Endothelial cell of umbilical vein (primary cell): ENCODE measurements at regions not wholly inside any gene's neighbourhood (a gene's known extent, or its start where the extent isn't known, plus 50 kb on each side); places are given as distances from the start of the nearest gene placed in this dataset.
"Not testable (repeated sequence)": the region's sequence is repeated elsewhere in the genome, so short reads cannot be mapped to it uniquely, and the experiment has no call there.

ENCODE experiments used
- BruUV-seq: library from RNA; stranded (reverse); fragments of 400-500 nt; replicated peaks from 2 replicates; lab custom pipeline; 2021; lab: Mats Ljungman, UMichigan
- CTCF ChIA-PET: fragments of 300-600, 350-600 bp; sonication (Branson Sonifier 250); formaldehyde crosslinking; loops from one replicate; lab custom pipeline; 2021; ENCODE audit warnings: antibody characterized with exemption, inconsistent platforms; lab: Charles Lee
- POLR2A ChIA-PET: fragments of 300-600, 350-600 bp; sonication (Branson Sonifier 250); formaldehyde crosslinking; loops from one replicate; lab custom pipeline; 2021; ENCODE audit warnings: antibody characterized with exemption, inconsistent platforms; lab: Charles Lee
- DNase-seq: peaks from one replicate; pipeline ENCODE4 v3.0.0-alpha.2; 2011; ENCODE audit warnings: low read depth, low spot score
- FAIRE-seq: peaks from 2 replicates; lab custom pipeline; 2011; peaks lifted over from hg19 to GRCh38; lab: Jason Lieb, UNC
- H2AFZ ChIP-seq: 2 replicates; pipeline ENCODE4 v1.6.0; 2012; ENCODE audit warnings: low read depth, low read length, control low read depth, inconsistent platforms
- H3K27ac ChIP-seq: 2 replicates; pipeline ENCODE4 v1.5.1; 2011; ENCODE audit warnings: low read depth, mild to moderate bottlenecking, control low read depth, low read length, moderate library complexity; ENCODE audit not compliant: insufficient read depth
- H3K27me3 ChIP-seq, 2 experiments: 2 replicates each; pipeline versions ENCODE4 v1.6.0 to v1.6.1; 2011; ENCODE audit warnings: low read length in 2 of 2, mixed read lengths in 1 of 2; ENCODE audit not compliant: control insufficient read depth in 2 of 2, insufficient read depth in 2 of 2
- H3K36me3 ChIP-seq, 2 experiments: 2 replicates in 1 of 2; 3 replicates in 1 of 2; pipeline ENCODE4 v1.5.1; 2011; ENCODE audit warnings: low read length in 2 of 2, mild to moderate bottlenecking in 1 of 2, moderate library complexity in 1 of 2; ENCODE audit not compliant: control insufficient read depth in 2 of 2, insufficient read depth in 2 of 2; ENCODE audit errors: extremely low read depth in 1 of 2
- H3K4me1 ChIP-seq: 3 replicates; pipeline ENCODE4 v1.5.1; 2011; ENCODE audit warnings: mild to moderate bottlenecking, low read length; ENCODE audit not compliant: control insufficient read depth, insufficient read depth; ENCODE audit errors: extremely low read depth
- H3K4me2 ChIP-seq: 2 replicates; pipeline ENCODE4 v1.6.1; 2011; ENCODE audit warnings: low read length, control low read depth, mixed read lengths; ENCODE audit not compliant: insufficient read depth
- H3K4me3 ChIP-seq, 3 experiments: fragments of 200-600 bp in 1 of 3; sonication (generic), shearing (Covaris generic) in 1 of 3; replicated peaks in 1 of 3; 2 replicates each; pipeline ENCODE4 v1.5.1; 2011 to 2016; ENCODE audit warnings: control low read depth in 3 of 3, low read length in 3 of 3, mild to moderate bottlenecking in 2 of 3, inconsistent platforms in 1 of 3, low read depth in 1 of 3, moderate library complexity in 1 of 3; ENCODE audit not compliant: insufficient read depth in 1 of 3
- H3K79me2 ChIP-seq: 2 replicates; pipeline ENCODE4 v1.6.0; 2012; ENCODE audit warnings: low read length, inconsistent platforms; ENCODE audit not compliant: control insufficient read depth, insufficient read depth
- H3K9ac ChIP-seq: replicated peaks from 2 replicates; pipeline ENCODE3; 2011; ENCODE audit warnings: low read length, control low read depth; ENCODE audit not compliant: insufficient read depth; ENCODE audit errors: extremely low read depth
- H3K9me1 ChIP-seq: replicated peaks from 3 replicates; pipeline ENCODE4 v1.6.0; 2011; ENCODE audit warnings: mild to moderate bottlenecking, low read length; ENCODE audit not compliant: control insufficient read depth, insufficient read depth; ENCODE audit errors: extremely low read depth
- H3K9me3 ChIP-seq: replicated peaks from 2 replicates; pipeline ENCODE4 v1.5.1; 2012; ENCODE audit warnings: low read length, inconsistent platforms; ENCODE audit not compliant: control insufficient read depth, insufficient read depth
- H4K20me1 ChIP-seq: replicated peaks from 2 replicates; pipeline ENCODE3; 2011; ENCODE audit warnings: mild to moderate bottlenecking, low read length; ENCODE audit not compliant: control insufficient read depth, insufficient read depth; ENCODE audit errors: extremely low read depth
- CTCF ChIP-seq, 2 donors: IDR thresholded peaks; 1 replicate in 1 of 2; 2 replicates in 1 of 2; pipeline ENCODE4 v1.5.1; 2011; ENCODE audit warnings: low read length in 2 of 2, mild to moderate bottlenecking in 2 of 2, moderate library complexity in 2 of 2, control low read depth in 1 of 2, inconsistent platforms in 1 of 2, low read depth in 1 of 2; ENCODE audit not compliant: insufficient read depth in 1 of 2; ENCODE audit errors: extremely low read depth in 1 of 2
- EZH2 ChIP-seq: IDR thresholded peaks from 2 replicates; pipeline ENCODE4 v1.6.1; 2012; ENCODE audit warnings: borderline replicate concordance, low read depth, mild to moderate bottlenecking, moderate library complexity, low read length, inconsistent platforms; ENCODE audit not compliant: severe bottlenecking
- JUN ChIP-seq: IDR thresholded peaks from 2 replicates; pipeline ENCODE4 v1.6.1; 2011; ENCODE audit warnings: borderline replicate concordance, low read depth; ENCODE audit not compliant: insufficient read length, insufficient read depth
- MAX ChIP-seq: IDR thresholded peaks from 2 replicates; pipeline ENCODE4 v1.6.1; 2011; ENCODE audit not compliant: insufficient read depth, insufficient read length
- POLR2AphosphoS5 ChIP-seq: IDR thresholded peaks from 2 replicates; pipeline ENCODE4 v1.6.1; 2012; ENCODE audit warnings: low read depth, mild to moderate bottlenecking, control low read depth, low read length, moderate library complexity; ENCODE audit not compliant: insufficient read depth
- dilution Hi-C: fragments of 300-500 bp; cut with MboI; formaldehyde crosslinking; loops from one replicate; pipeline ENCODE4 v1.15.0; 2019; ENCODE audit warnings: low sequenced_read_pairs; ENCODE audit not compliant: extremely low pct_ligation_motif_present
- intact Hi-C: fragments of 100-400 bp; cut with micrococcal nuclease; formaldehyde crosslinking; loops from one replicate; pipeline ENCODE4 v1.10.0; 2022

GRCh38 chrX:889966-890651, 259.5 kb downstream of the SHOX start:
- no peak for FAIRE-seq
- Histone ChIP-seq H3K4me3 (no peak overlapping the region), H3K4me1 (no peaks in the 10 kb centered on the region), H2AFZ (no peak overlapping the region), H3K9ac (no peak overlapping the region), H3K9me3 (peaks cover 5% of the 10 kb centered on the region), H4K20me1 (no peaks in the 10 kb centered on the region), H3K27ac (no peak overlapping the region), H3K9me1 (no peaks in the 10 kb centered on the region), H3K4me2 (no peak overlapping the region), H3K27me3 (no peaks in the 10 kb centered on the region), H3K79me2 (no peaks in the 10 kb centered on the region), H3K36me3 (no peaks in the 10 kb centered on the region)
- ChIA-PET POLR2A (no interaction called here), CTCF (no interaction called here)
- dilution Hi-C loops (no loop called here), intact Hi-C loops (no loop called here)
- BruUV-seq, result no TSS peak
- TF ChIP-seq MAX, result no peak
- TF ChIP-seq EZH2, result no peak
- no peak for TF ChIP-seq POLR2AphosphoS5
- TF ChIP-seq JUN, result no peak
- TF ChIP-seq CTCF (IDR thresholded peaks at IDR 0.05; ENCODE audit: extremely low read depth in 1 of 2, insufficient read depth in 1 of 2, low read depth in 1 of 2, low read length in 2 of 2), result no peak
- no peak for DNase-seq

DNA sequence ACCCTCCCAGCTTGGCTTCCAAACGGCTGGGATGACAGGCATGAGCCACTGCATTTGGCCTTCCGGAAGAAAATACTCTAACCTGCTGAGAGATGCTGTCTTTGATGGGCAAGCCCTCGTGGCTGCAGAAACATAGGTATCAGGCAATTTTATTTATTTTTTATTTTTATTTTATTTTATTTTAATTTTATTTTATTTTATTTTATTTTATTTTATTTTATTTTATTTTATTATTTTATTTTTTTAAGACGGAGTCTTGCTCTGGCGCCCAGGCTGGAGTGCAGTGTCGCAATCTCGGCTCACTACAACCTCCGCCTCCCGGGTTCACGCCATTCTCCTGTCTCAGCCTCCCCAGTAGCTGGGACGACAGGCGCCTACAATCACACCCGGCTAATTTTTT, 257.1 kb downstream of the SHOX start:
- BruUV-seq, intact Hi-C loops, H2AFZ ChIP-seq, DNase-seq, H3K27ac ChIP-seq, H4K20me1 ChIP-seq, H3K27me3 ChIP-seq, CTCF ChIA-PET, H3K9me3 ChIP-seq, POLR2A ChIA-PET, H3K4me2 ChIP-seq, H3K9ac ChIP-seq, H3K36me3 ChIP-seq, FAIRE-seq, H3K4me1 ChIP-seq, H3K9me1 ChIP-seq, H3K4me3 ChIP-seq, H3K79me2 ChIP-seq, dilution Hi-C loops: not testable (repeated sequence)
